ENCODE measurements at regions not wholly inside any gene's neighbourhood (a gene's known extent, or its start where the extent isn't known, plus 50 kb on each side); places are given as distances from the start of the nearest gene placed in this dataset.

DNA sequence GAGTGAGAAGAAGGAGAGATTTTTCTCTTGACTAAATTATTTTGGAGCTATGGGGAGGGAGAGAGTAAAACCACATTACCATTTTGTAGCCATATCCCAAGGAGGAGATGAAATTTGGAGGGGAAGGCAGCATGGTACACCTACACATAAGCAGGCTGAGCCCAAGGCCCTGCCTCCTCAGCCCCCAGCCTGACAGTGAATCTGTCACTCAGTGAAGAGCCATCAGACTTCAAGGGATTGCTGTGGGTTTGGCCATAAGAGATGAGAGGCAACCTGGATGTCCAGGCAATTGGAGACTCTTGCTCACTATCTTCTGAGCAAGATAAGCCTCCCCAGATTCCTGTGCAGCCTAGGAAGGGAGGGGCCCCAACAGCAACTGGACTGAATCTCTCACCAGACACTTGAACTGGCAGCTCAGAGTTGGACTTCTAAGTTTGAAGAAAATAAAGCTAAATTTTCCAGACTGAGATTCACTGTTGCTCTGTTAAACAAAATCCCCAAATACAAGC lies 216.6 kb downstream of the SEMA6A start:
- no peaks in the 10 kb centered on the region for H3K36me3 ChIP-seq (ENCODE audit: insufficient read depth, low read length)

DNA sequence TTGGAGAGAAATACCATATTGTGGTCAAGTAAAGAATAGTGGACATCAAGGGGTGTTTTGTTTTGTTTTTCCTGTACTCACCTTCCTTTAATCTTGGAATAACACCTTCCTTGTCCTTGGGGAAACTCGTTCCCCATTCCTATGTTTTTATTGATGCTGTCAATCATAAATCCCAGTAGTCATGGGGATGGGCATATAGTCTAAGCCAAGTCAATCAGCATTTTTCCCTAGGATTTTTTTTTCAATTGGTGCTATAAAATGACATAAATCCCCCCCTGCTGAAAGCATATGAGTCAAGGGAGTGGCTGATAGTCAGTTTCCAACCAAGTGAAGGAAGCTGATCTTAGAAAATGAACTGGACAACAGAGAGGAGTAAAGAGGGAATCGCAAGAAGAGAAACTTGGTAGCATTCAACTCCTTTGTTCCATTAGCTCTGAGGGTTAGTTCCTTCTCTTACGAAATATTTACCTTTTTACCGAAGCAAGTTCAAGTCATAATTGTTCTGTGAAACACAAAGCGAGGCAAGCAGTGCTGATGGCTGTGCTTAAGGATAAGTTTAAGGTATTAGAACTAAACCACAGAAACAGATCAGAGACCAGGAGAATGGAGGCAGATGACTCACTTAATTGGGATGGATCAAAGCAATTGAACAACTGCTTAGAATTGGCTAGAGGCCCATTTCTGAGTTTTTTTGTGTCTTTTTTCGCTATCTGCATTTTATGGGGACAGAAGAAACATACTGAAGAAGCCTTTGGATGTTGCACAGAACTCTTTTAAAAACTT lies 218.6 kb downstream of the SEMA6A start:
- H3K4me1 ChIP-seq (ENCODE audit: insufficient read depth, low read length, poor library complexity, severe bottlenecking), result no peaks in the 10 kb centered on the region
- H3K4me2 ChIP-seq (ENCODE audit: low read depth, low read length, poor library complexity, severe bottlenecking), result no peak overlapping the region
- no peak overlapping the region for H2AFZ ChIP-seq (ENCODE audit: low read length)
- no peaks in the 10 kb centered on the region for H3K9me2 ChIP-seq (replicated peaks; ENCODE audit: low read depth, low read length)
- H3K27me3 ChIP-seq (ENCODE audit: insufficient read depth, low read length, poor library complexity, severe bottlenecking), result no peaks in the 10 kb centered on the region
- TF ChIP-seq, protein P1, sequence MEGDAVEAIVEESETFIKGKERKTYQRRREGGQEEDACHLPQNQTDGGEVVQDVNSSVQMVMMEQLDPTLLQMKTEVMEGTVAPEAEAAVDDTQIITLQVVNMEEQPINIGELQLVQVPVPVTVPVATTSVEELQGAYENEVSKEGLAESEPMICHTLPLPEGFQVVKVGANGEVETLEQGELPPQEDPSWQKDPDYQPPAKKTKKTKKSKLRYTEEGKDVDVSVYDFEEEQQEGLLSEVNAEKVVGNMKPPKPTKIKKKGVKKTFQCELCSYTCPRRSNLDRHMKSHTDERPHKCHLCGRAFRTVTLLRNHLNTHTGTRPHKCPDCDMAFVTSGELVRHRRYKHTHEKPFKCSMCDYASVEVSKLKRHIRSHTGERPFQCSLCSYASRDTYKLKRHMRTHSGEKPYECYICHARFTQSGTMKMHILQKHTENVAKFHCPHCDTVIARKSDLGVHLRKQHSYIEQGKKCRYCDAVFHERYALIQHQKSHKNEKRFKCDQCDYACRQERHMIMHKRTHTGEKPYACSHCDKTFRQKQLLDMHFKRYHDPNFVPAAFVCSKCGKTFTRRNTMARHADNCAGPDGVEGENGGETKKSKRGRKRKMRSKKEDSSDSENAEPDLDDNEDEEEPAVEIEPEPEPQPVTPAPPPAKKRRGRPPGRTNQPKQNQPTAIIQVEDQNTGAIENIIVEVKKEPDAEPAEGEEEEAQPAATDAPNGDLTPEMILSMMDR (conservative IDR thresholded peaks at IDR 0.05; ENCODE audit: low read length), result no peak
- no peak for TF ChIP-seq EZH2phosphoT487 (IDR thresholded peaks at IDR 0.05; ENCODE audit: borderline replicate concordance)
- H4K20me1 ChIP-seq (ENCODE audit: insufficient read depth, low read length, poor library complexity, severe bottlenecking), result no peaks in the 10 kb centered on the region
- no peak overlapping the region for H3K4me3 ChIP-seq (ENCODE audit: low read length, poor library complexity, severe bottlenecking)
- H3K36me3 ChIP-seq (ENCODE audit: insufficient read depth, low read length), result no peaks in the 10 kb centered on the region
- no peaks in the 10 kb centered on the region for H3K9me3 ChIP-seq (ENCODE audit: insufficient read depth, low read depth, low read length)
- no peak overlapping the region for H3K9ac ChIP-seq (ENCODE audit: low read depth, low read length, poor library complexity, severe bottlenecking)
- no peaks in the 10 kb centered on the region for H3K79me2 ChIP-seq (ENCODE audit: insufficient read depth, low read length)
- no peaks in the 10 kb centered on the region for H3F3A ChIP-seq (ENCODE audit: low read depth)

More for the DNA sequence above, 216.6 kb downstream of the SEMA6A start:
- H4K20me1 ChIP-seq (ENCODE audit: insufficient read depth, low read length, poor library complexity, severe bottlenecking), result no peaks in the 10 kb centered on the region
- no peak overlapping the region for H2AFZ ChIP-seq (ENCODE audit: low read length)
- no peaks in the 10 kb centered on the region for H3K4me1 ChIP-seq (ENCODE audit: insufficient read depth, low read length, poor library complexity, severe bottlenecking)
- no peak overlapping the region for H3K4me3 ChIP-seq (ENCODE audit: low read length, poor library complexity, severe bottlenecking)
- H3K9me3 ChIP-seq (ENCODE audit: insufficient read depth, low read depth, low read length), result no peaks in the 10 kb centered on the region
- no peak for TF ChIP-seq EZH2phosphoT487 (IDR thresholded peaks at IDR 0.05; ENCODE audit: borderline replicate concordance)
- TF ChIP-seq, protein P1 (conservative IDR thresholded peaks at IDR 0.05; ENCODE audit: low read length), result no peak
- no peaks in the 10 kb centered on the region for H3F3A ChIP-seq (ENCODE audit: low read depth)
- no peaks in the 10 kb centered on the region for H3K27me3 ChIP-seq (ENCODE audit: insufficient read depth, low read length, poor library complexity, severe bottlenecking)
- no peak overlapping the region for H3K4me2 ChIP-seq (ENCODE audit: low read depth, low read length, poor library complexity, severe bottlenecking)
- H3K79me2 ChIP-seq (ENCODE audit: insufficient read depth, low read length), result no peaks in the 10 kb centered on the region
- H3K9me2 ChIP-seq (replicated peaks; ENCODE audit: low read depth, low read length), result no peaks in the 10 kb centered on the region
- no peak overlapping the region for H3K9ac ChIP-seq (ENCODE audit: low read depth, low read length, poor library complexity, severe bottlenecking)

DNA sequence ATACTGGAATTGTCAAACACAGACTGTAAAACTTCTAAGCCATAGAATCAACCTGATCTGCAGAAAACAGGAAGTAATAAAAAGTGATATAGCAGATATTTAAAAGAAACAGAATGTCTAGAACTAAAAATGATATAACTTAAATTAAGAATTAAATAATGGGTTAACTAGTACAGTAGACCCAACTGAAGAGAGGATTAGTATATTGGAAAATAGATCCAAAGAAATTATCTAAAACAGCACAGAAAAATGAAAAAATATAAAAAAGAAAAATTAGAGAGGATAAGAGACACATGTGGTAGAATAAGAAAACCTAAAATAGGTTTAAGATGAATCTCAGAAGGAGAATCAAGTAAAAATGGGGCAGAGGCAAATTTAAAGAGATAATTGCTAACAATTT lies 219.9 kb downstream of the SEMA6A start:
- Histone ChIP-seq H3K9me3 (ENCODE audit: insufficient read depth, low read depth, low read length) (no peaks in the 10 kb centered on the region), H3K9me2 (replicated peaks; ENCODE audit: low read depth, low read length) (no peaks in the 10 kb centered on the region), H3K9ac (ENCODE audit: low read depth, low read length, poor library complexity, severe bottlenecking) (no peak overlapping the region), H3F3A (ENCODE audit: low read depth) (no peaks in the 10 kb centered on the region), H3K4me2 (ENCODE audit: low read depth, low read length, poor library complexity, severe bottlenecking) (no peak overlapping the region), H4K20me1 (ENCODE audit: insufficient read depth, low read length, poor library complexity, severe bottlenecking) (no peaks in the 10 kb centered on the region), H3K4me3 (ENCODE audit: low read length, poor library complexity, severe bottlenecking) (no peak overlapping the region), H3K4me1 (ENCODE audit: insufficient read depth, low read length, poor library complexity, severe bottlenecking) (no peaks in the 10 kb centered on the region), H3K79me2 (ENCODE audit: insufficient read depth, low read length) (no peaks in the 10 kb centered on the region), H3K36me3 (ENCODE audit: insufficient read depth, low read length) (no peaks in the 10 kb centered on the region), H2AFZ (ENCODE audit: low read length) (no peak overlapping the region), H3K27me3 (ENCODE audit: insufficient read depth, low read length, poor library complexity, severe bottlenecking) (no peaks in the 10 kb centered on the region)
- no peak for TF ChIP-seq EZH2phosphoT487 (IDR thresholded peaks at IDR 0.05; ENCODE audit: borderline replicate concordance)
- TF ChIP-seq, protein P1 (conservative IDR thresholded peaks at IDR 0.05; ENCODE audit: low read length), result no peak

Measured in Loucy (cell line).